ENCODE measurements at regions not wholly inside any gene's neighbourhood (a gene's known extent, or its start where the extent isn't known, plus 50 kb on each side); places are given as distances from the start of the nearest gene placed in this dataset.

- Histone ChIP-seq H3K27ac (replicated peaks; ENCODE audit: low read length) (no peak overlapping the region), H2BK120ac (ENCODE audit: low read depth, low read length) (no peak overlapping the region), H3K14ac (ENCODE audit: low read length) (no peak overlapping the region), H3K9me3 (replicated peaks in 1 of 2; ENCODE audit: control insufficient read depth in 2 of 2, insufficient read depth in 1 of 2, low read depth in 1 of 2, low read length in 2 of 2) (no peaks in the 10 kb centered on the region), H3K4ac (ENCODE audit: low read length) (no peak overlapping the region), H3K4me2 (ENCODE audit: insufficient read depth, low read length, poor library complexity, severe bottlenecking) (no peak overlapping the region), H2BK5ac (ENCODE audit: low read length) (no peak overlapping the region), H3K4me3 (ENCODE audit: low read length in 2 of 2) (no peak overlapping the region), H3K4me1 (ENCODE audit: control insufficient read depth in 2 of 2, insufficient read depth in 1 of 2, low read depth in 1 of 2, low read length in 2 of 2) (no peaks in the 10 kb centered on the region), H4K91ac (ENCODE audit: low read depth, low read length, poor library complexity) (no peak overlapping the region), H3K9ac (ENCODE audit: low read depth, low read length, poor library complexity) (no peak overlapping the region), H3K79me1 (ENCODE audit: low read depth, low read length) (no peaks in the 10 kb centered on the region), H2AFZ (ENCODE audit: low read length) (no peak overlapping the region), H4K8ac (ENCODE audit: low read depth, low read length) (no peak overlapping the region), H3K18ac (ENCODE audit: low read length) (no peak overlapping the region), H2BK12ac (ENCODE audit: low read length) (no peak overlapping the region), H3K27me3 (ENCODE audit: control insufficient read depth in 3 of 3, insufficient read depth in 3 of 3, low read depth in 1 of 3, low read length in 3 of 3) (peaks cover 0 to 6% (median 3%) of the 10 kb centered on the region in 3 experiments), H3K23ac (ENCODE audit: low read depth, low read length, poor library complexity) (no peak overlapping the region), H3K36me3 (replicated peaks in 1 of 2; ENCODE audit: control insufficient read depth in 2 of 2, insufficient read depth in 2 of 2, low read length in 2 of 2) (no peaks in the 10 kb centered on the region), H2AK5ac (ENCODE audit: low read depth, low read length) (no peak overlapping the region), H2BK15ac (ENCODE audit: low read length) (no peak overlapping the region)
- WGBS, 2 donors (ENCODE audit: extremely low coverage in 2 of 2, insufficient read length in 2 of 2, insufficient replicate concordance in 1 of 2), result no CpG with 5 or more reads among the region's 13 CpGs
- DNase-seq (ENCODE audit: low spot score), result no peak
Measured at GRCh38 chr1:8259498-8260290, 58.2 kb upstream of the SLC45A1 start.

DNA sequence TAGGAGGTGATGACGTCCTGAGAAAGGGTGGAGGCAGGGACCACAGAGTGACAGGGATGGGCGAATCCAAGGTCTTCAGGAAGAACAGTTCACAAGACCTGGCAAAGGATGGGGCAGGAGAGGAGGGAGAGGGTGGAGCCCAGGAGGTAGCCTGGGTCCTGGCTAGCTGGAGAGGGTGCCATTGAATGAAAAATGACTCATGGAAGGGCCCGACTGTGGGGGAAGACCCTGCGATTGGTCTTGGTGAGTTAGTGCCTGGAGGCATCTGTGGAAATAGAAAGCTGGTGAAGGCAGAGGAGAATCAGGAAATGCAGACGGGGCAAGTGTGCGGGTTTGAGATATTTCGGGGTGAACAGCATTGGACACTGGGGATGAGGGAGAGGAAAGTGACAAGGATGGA lies 60.3 kb upstream of the SLC45A1 start:
- Histone ChIP-seq H3K27ac (replicated peaks; ENCODE audit: low read length) (no peak overlapping the region), H3K9ac (ENCODE audit: low read depth, low read length, poor library complexity) (no peak overlapping the region), H3K4me2 (ENCODE audit: insufficient read depth, low read length, poor library complexity, severe bottlenecking) (no peak overlapping the region), H3K27me3 (ENCODE audit: control insufficient read depth in 3 of 3, insufficient read depth in 3 of 3, low read depth in 1 of 3, low read length in 3 of 3) (peaks cover 0 to 6% (median 3%) of the 10 kb centered on the region in 3 experiments), H3K14ac (ENCODE audit: low read length) (no peak overlapping the region), H2BK12ac (ENCODE audit: low read length) (no peak overlapping the region), H3K79me1 (ENCODE audit: low read depth, low read length) (no peaks in the 10 kb centered on the region), H3K4me3 (ENCODE audit: low read length in 2 of 2) (no peak overlapping the region), H3K18ac (ENCODE audit: low read length) (no peak overlapping the region), H2AK5ac (ENCODE audit: low read depth, low read length) (no peak overlapping the region), H3K36me3 (replicated peaks in 1 of 2; ENCODE audit: control insufficient read depth in 2 of 2, insufficient read depth in 2 of 2, low read length in 2 of 2) (no peaks in the 10 kb centered on the region), H3K4ac (ENCODE audit: low read length) (no peak overlapping the region), H4K91ac (ENCODE audit: low read depth, low read length, poor library complexity) (no peak overlapping the region), H3K9me3 (replicated peaks in 1 of 2; ENCODE audit: control insufficient read depth in 2 of 2, insufficient read depth in 1 of 2, low read depth in 1 of 2, low read length in 2 of 2) (no peaks in the 10 kb centered on the region), H2AFZ (ENCODE audit: low read length) (no peak overlapping the region), H4K8ac (ENCODE audit: low read depth, low read length) (no peak overlapping the region), H3K4me1 (ENCODE audit: control insufficient read depth in 2 of 2, insufficient read depth in 1 of 2, low read depth in 1 of 2, low read length in 2 of 2) (no peaks in the 10 kb centered on the region), H2BK15ac (ENCODE audit: low read length) (peak overlapping the region; percentile 2), H2BK120ac (ENCODE audit: low read depth, low read length) (no peak overlapping the region), H3K23ac (ENCODE audit: low read depth, low read length, poor library complexity) (no peak overlapping the region), H2BK5ac (ENCODE audit: low read length) (no peak overlapping the region)
- no peak for DNase-seq (ENCODE audit: low spot score)
- no CpG with 5 or more reads among the region's 7 CpGs for WGBS, 2 donors (ENCODE audit: extremely low coverage in 2 of 2, insufficient read length in 2 of 2, insufficient replicate concordance in 1 of 2)

GRCh38 chr1:8256321-8256720 lies 61.6 kb upstream of the SLC45A1 start:
- H2BK12ac ChIP-seq (ENCODE audit: low read length), result no peak overlapping the region
- H3K14ac ChIP-seq (ENCODE audit: low read length), result no peak overlapping the region
- no peaks in the 10 kb centered on the region for H3K4me1 ChIP-seq (ENCODE audit: control insufficient read depth in 2 of 2, insufficient read depth in 1 of 2, low read depth in 1 of 2, low read length in 2 of 2)
- H3K79me1 ChIP-seq (ENCODE audit: low read depth, low read length), result no peaks in the 10 kb centered on the region
- WGBS, 2 donors (ENCODE audit: extremely low coverage in 2 of 2, insufficient read length in 2 of 2, insufficient replicate concordance in 1 of 2), result no CpG with 5 or more reads among the region's 7 CpGs
- H3K23ac ChIP-seq (ENCODE audit: low read depth, low read length, poor library complexity), result no peak overlapping the region
- H4K91ac ChIP-seq (ENCODE audit: low read depth, low read length, poor library complexity), result no peak overlapping the region
- H2BK120ac ChIP-seq (ENCODE audit: low read depth, low read length), result no peak overlapping the region
- H3K27ac ChIP-seq (replicated peaks; ENCODE audit: low read length), result no peak overlapping the region
- no peak overlapping the region for H3K4ac ChIP-seq (ENCODE audit: low read length)
- no peak overlapping the region for H3K4me3 ChIP-seq (ENCODE audit: low read length in 2 of 2)
- H2AK5ac ChIP-seq (ENCODE audit: low read depth, low read length), result no peak overlapping the region
- DNase-seq (ENCODE audit: low spot score), result no peak
- no peak overlapping the region for H2AFZ ChIP-seq (ENCODE audit: low read length)
- no peak overlapping the region for H2BK15ac ChIP-seq (ENCODE audit: low read length)
- no peak overlapping the region for H3K9ac ChIP-seq (ENCODE audit: low read depth, low read length, poor library complexity)
- peaks cover 0 to 6% (median 3%) of the 10 kb centered on the region in 3 experiments for H3K27me3 ChIP-seq (ENCODE audit: control insufficient read depth in 3 of 3, insufficient read depth in 3 of 3, low read depth in 1 of 3, low read length in 3 of 3)
- no peaks in the 10 kb centered on the region for H3K36me3 ChIP-seq (replicated peaks in 1 of 2; ENCODE audit: control insufficient read depth in 2 of 2, insufficient read depth in 2 of 2, low read length in 2 of 2)
- H4K8ac ChIP-seq (ENCODE audit: low read depth, low read length), result no peak overlapping the region
- no peaks in the 10 kb centered on the region for H3K9me3 ChIP-seq (replicated peaks in 1 of 2; ENCODE audit: control insufficient read depth in 2 of 2, insufficient read depth in 1 of 2, low read depth in 1 of 2, low read length in 2 of 2)
- no peak overlapping the region for H3K4me2 ChIP-seq (ENCODE audit: insufficient read depth, low read length, poor library complexity, severe bottlenecking)
- no peak overlapping the region for H2BK5ac ChIP-seq (ENCODE audit: low read length)
- no peak overlapping the region for H3K18ac ChIP-seq (ENCODE audit: low read length)

DNA sequence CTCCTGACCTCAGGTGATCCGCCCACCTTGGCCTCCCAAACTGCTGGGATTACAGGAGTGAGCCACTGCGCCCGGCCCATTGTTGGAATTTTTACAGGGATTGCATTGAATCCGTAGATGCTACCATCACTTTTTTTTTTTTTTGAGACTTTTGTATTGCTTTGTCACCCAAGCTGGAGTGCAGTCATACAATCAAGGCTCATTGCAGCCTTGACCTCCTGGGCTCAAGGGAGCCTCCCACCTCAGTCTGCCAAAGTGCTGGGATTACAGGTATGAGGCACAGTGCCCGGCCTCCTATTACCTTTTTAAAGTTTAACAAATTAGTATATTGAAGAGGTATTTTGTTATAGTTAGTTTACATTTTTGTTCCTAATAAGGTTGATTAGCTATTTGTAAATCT lies 62.2 kb upstream of the SLC45A1 start:
- peaks cover 0 to 6% (median 3%) of the 10 kb centered on the region in 3 experiments for H3K27me3 ChIP-seq (ENCODE audit: control insufficient read depth in 3 of 3, insufficient read depth in 3 of 3, low read depth in 1 of 3, low read length in 3 of 3)
- WGBS, 2 donors (ENCODE audit: extremely low coverage in 2 of 2, insufficient read length in 2 of 2, insufficient replicate concordance in 1 of 2), result no CpG with 5 or more reads among the region's 5 CpGs

More for the DNA sequence above, 62.2 kb upstream of the SLC45A1 start:
- no peak for DNase-seq (ENCODE audit: low spot score)
- no peak overlapping the region for H2AK5ac ChIP-seq (ENCODE audit: low read depth, low read length)
- no peaks in the 10 kb centered on the region for H3K36me3 ChIP-seq (replicated peaks in 1 of 2; ENCODE audit: control insufficient read depth in 2 of 2, insufficient read depth in 2 of 2, low read length in 2 of 2)
- no peak overlapping the region for H2BK120ac ChIP-seq (ENCODE audit: low read depth, low read length)
- H2BK5ac ChIP-seq (ENCODE audit: low read length), result no peak overlapping the region
- no peaks in the 10 kb centered on the region for H3K9me3 ChIP-seq (replicated peaks in 1 of 2; ENCODE audit: control insufficient read depth in 2 of 2, insufficient read depth in 1 of 2, low read depth in 1 of 2, low read length in 2 of 2)
- no peak overlapping the region for H3K9ac ChIP-seq (ENCODE audit: low read depth, low read length, poor library complexity)
- no peak overlapping the region for H3K27ac ChIP-seq (replicated peaks; ENCODE audit: low read length)
- no peak overlapping the region for H4K8ac ChIP-seq (ENCODE audit: low read depth, low read length)
- no peak overlapping the region for H3K4me3 ChIP-seq (ENCODE audit: low read length in 2 of 2)
- H2BK15ac ChIP-seq (ENCODE audit: low read length), result no peak overlapping the region
- H3K4me1 ChIP-seq (ENCODE audit: control insufficient read depth in 2 of 2, insufficient read depth in 1 of 2, low read depth in 1 of 2, low read length in 2 of 2), result no peaks in the 10 kb centered on the region
- no peak overlapping the region for H3K4me2 ChIP-seq (ENCODE audit: insufficient read depth, low read length, poor library complexity, severe bottlenecking)
- no peak overlapping the region for H4K91ac ChIP-seq (ENCODE audit: low read depth, low read length, poor library complexity)
- no peak overlapping the region for H3K18ac ChIP-seq (ENCODE audit: low read length)
- H3K4ac ChIP-seq (ENCODE audit: low read length), result no peak overlapping the region
- no peaks in the 10 kb centered on the region for H3K79me1 ChIP-seq (ENCODE audit: low read depth, low read length)
- no peak overlapping the region for H3K14ac ChIP-seq (ENCODE audit: low read length)
- H2AFZ ChIP-seq (ENCODE audit: low read length), result no peak overlapping the region
- H3K23ac ChIP-seq (ENCODE audit: low read depth, low read length, poor library complexity), result no peak overlapping the region
- H2BK12ac ChIP-seq (ENCODE audit: low read length), result no peak overlapping the region

Measured in neuronal stem cell (in vitro differentiated cells).